Astrocyte of the cerebellum (primary cell): ENCODE measurements at regions not wholly inside any gene's neighbourhood (a gene's known extent, or its start where the extent isn't known, plus 50 kb on each side); places are given as distances from the start of the nearest gene placed in this dataset.

ENCODE experiments used
- DNase-seq: peaks from one replicate; pipeline ENCODE4 v3.0.0-alpha.2; 2011; ENCODE audit warnings: low read depth
- H3K4me3 ChIP-seq: 2 replicates; pipeline ENCODE4 v1.5.1; 2011; ENCODE audit warnings: mild to moderate bottlenecking, low read depth, low read length, moderate library complexity
- in situ Hi-C: cut with HindIII; loops from 2 replicates; pipeline ENCODE4 v1.10.0; 2017; ENCODE audit warnings: low sequenced_read_pairs
- TF ChIP-seq, protein P1 (sequence below): IDR thresholded peaks from 2 replicates; pipeline ENCODE4 v1.5.1; 2012; ENCODE audit warnings: low read length, low read depth, moderate library complexity, mild to moderate bottlenecking; ENCODE audit errors: missing control alignments

DNA sequence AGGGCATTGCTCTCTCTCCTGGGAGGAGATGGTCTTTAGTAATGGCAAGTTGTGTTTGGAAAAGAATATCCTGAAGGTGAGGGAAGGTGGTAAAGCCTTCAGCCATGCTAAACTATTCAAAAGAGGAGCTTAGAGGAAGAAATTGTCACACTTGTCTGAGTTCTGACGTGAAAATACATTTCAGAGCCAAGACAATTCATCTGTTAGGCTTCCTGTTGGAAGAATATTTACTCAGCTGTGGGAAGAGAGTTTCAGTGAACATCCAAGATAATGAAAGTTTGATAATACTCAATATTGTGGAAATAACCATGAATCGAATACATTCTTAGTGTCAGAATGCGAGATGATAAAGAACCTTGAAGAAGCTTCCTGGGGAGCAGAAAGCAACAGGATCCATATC, 143.3 kb downstream of the GPAT3 start:
- TF ChIP-seq, protein P1, sequence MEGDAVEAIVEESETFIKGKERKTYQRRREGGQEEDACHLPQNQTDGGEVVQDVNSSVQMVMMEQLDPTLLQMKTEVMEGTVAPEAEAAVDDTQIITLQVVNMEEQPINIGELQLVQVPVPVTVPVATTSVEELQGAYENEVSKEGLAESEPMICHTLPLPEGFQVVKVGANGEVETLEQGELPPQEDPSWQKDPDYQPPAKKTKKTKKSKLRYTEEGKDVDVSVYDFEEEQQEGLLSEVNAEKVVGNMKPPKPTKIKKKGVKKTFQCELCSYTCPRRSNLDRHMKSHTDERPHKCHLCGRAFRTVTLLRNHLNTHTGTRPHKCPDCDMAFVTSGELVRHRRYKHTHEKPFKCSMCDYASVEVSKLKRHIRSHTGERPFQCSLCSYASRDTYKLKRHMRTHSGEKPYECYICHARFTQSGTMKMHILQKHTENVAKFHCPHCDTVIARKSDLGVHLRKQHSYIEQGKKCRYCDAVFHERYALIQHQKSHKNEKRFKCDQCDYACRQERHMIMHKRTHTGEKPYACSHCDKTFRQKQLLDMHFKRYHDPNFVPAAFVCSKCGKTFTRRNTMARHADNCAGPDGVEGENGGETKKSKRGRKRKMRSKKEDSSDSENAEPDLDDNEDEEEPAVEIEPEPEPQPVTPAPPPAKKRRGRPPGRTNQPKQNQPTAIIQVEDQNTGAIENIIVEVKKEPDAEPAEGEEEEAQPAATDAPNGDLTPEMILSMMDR: no peak
- DNase-seq: no peak
- in situ Hi-C loops: no loop called here

DNA sequence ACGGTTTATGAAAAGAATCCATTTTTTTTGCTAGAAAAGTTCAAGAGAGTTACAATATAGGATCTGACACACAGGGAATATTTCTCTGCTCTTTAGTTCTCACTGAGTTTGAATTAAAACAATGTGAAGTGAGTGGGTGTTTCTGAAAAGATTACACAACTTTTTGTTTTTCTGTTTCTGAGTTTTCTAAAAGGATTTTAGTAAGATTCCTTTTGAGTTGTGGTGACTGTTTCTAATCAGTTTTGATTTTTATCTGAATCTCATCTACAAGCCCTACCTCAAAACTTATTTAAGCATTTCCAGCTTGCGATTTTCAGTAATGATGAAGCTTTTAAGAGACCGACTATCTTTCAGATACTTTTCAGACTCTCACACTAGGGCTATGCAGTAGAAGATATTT, 141.7 kb downstream of the GPAT3 start:
- TF ChIP-seq, protein P1: no peak
- in situ Hi-C loops: no loop called here
- H3K4me3 ChIP-seq: no peak overlapping the region
- no peak for DNase-seq

More for the DNA sequence above, 143.3 kb downstream of the GPAT3 start:
- H3K4me3 ChIP-seq: no peak overlapping the region

DNA sequence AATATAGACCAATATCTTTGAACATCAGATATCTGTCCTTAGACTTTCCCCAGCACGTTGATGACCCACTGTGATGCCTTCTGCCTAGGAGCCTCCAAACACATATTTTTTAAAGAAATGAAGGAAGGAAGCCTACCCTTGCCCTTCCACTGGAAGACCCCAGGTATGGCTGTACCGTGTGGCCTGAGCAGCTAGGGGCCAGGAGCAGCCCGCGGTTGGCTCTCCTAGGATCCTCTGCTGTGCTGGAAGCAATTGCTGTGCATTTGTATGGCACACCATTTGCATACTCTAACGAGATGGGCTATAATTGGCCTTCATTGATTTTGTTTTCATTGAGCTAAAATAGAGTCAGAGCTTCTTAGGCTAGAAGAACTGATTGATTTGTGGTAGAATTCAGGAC, 128.8 kb downstream of the GPAT3 start:
- TF ChIP-seq, protein P1: no peak
- no peak for DNase-seq
- H3K4me3 ChIP-seq: no peak overlapping the region
- in situ Hi-C loops: no loop called here

DNA sequence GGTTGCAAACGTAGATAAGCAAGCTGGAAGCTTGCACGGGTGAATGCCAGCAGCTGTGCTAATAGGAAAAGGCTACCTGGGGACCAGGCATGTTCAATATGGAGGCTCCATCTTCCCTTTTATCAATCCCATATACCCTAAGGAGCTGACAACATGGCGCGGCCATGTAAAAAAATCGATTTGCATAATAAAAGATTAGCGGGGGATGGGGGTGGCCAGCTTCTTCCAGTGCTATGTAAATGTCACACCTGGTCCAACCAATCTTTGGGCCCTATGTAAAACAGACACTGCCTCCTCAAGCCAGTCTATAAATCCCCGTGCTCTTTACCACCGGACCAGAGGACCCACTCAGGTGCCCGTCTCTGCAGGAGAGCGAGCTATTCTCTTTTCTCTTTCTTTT, 128.2 kb downstream of the GPAT3 start:
- no peak overlapping the region for H3K4me3 ChIP-seq
- in situ Hi-C loops: no loop called here
- no peak for DNase-seq
- TF ChIP-seq, protein P1: no peak

DNA sequence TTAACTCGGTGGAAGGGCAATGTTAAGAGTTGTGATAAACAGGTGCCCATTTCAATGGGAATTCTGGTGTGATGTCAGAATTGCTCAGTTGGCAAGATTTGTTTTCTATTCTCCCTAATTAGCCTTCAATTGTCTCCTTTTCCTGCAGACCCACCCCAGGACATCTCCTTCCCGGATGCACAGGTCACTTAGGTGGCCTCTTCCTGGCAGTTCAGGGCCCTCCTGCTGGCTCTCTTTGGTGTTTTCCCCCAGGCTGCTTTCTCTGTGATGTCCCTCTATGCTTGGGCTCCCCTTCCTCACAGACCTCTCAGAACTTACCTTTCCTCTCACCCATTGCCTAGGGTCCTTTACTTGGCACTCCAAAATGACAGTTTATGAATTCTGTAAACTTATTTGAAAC, 126.3 kb downstream of the GPAT3 start:
- TF ChIP-seq, protein P1: no peak
- in situ Hi-C loops: no loop called here
- H3K4me3 ChIP-seq: no peak overlapping the region
- DNase-seq: no peak

DNA sequence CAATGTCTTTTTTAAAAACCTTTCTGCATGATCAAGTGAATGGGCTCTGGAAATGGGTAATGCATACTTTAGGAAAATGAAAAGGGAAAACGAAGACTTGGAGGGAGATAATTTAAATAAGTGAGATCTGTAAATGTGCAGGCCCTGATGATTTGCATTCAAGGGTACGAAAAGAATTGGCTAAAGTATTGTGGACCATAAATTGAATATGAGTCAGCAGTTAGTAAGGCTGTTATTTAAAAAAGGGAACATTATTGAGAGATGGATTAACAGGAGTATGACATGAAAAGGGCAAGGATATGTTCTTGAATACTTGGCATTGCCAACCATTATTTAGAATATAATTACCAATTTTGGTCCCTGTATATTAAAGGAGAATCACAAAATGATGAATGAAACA, 125.5 kb downstream of the GPAT3 start:
- TF ChIP-seq, protein P1: no peak
- in situ Hi-C loops: no loop called here
- no peak for DNase-seq

DNA sequence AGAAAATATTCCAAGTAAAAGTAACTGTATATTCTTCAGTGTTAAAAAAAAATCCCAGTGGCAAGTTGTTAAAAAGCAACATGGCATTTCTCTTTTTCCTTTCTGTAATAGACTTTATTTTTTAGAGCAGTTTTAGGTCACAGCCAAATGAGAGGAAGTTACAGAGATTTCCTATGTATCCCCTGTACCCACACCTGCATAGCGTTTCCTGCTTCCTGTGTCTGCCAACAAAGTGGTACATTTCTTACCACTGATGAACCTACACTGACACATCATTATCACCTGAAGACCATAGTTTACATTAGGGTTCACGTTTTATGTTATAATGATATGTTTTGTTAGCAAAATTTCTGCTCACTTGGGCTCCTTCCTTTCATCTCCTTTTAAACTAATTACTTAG, 124.7 kb downstream of the GPAT3 start:
- no peak for DNase-seq
- in situ Hi-C loops: no loop called here
- TF ChIP-seq, protein P1: no peak
- no peak overlapping the region for H3K4me3 ChIP-seq

More for the DNA sequence above, 125.5 kb downstream of the GPAT3 start:
- H3K4me3 ChIP-seq: no peak overlapping the region
